OCI-LY3 (cell line): ENCODE measurements at regions not wholly inside any gene's neighbourhood (a gene's known extent, or its start where the extent isn't known, plus 50 kb on each side); places are given as distances from the start of the nearest gene placed in this dataset.

Source experiments
- EZH2phosphoT487 ChIP-seq: fragments of 200-600 bp; shearing (Covaris generic); IDR thresholded peaks from 2 replicates; pipeline ENCODE4 v1.6.1; 2018; ENCODE audit warnings: antibody characterized with exemption, mixed run types, low read depth
- TF ChIP-seq, protein P1 (sequence below): fragments of 200-600, 300-600 bp; sonication (generic); IDR thresholded peaks from 2 replicates; pipeline ENCODE4 v1.5.1; 2014; ENCODE audit warnings: antibody characterized with exemption, low read length, low read depth

GRCh38 chr12:70033310-70033709 is 208.3 kb downstream of the MYRFL start:
- TF ChIP-seq, protein P1, sequence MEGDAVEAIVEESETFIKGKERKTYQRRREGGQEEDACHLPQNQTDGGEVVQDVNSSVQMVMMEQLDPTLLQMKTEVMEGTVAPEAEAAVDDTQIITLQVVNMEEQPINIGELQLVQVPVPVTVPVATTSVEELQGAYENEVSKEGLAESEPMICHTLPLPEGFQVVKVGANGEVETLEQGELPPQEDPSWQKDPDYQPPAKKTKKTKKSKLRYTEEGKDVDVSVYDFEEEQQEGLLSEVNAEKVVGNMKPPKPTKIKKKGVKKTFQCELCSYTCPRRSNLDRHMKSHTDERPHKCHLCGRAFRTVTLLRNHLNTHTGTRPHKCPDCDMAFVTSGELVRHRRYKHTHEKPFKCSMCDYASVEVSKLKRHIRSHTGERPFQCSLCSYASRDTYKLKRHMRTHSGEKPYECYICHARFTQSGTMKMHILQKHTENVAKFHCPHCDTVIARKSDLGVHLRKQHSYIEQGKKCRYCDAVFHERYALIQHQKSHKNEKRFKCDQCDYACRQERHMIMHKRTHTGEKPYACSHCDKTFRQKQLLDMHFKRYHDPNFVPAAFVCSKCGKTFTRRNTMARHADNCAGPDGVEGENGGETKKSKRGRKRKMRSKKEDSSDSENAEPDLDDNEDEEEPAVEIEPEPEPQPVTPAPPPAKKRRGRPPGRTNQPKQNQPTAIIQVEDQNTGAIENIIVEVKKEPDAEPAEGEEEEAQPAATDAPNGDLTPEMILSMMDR = no peak
- TF ChIP-seq EZH2phosphoT487 = no peak
